Adrenal gland (tissue), 9 donors: ENCODE measurements at regions not wholly inside any gene's neighbourhood (a gene's known extent, or its start where the extent isn't known, plus 50 kb on each side); places are given as distances from the start of the nearest gene placed in this dataset.

ENCODE experiments used
- DNase-seq, 7 donors: peaks; one replicate each; pipeline ENCODE4 v3.0.0-alpha.2; 2019 to 2020
- H3K27ac ChIP-seq, 5 donors: fragments of 200-600 bp; sonication (generic) in 4 of 5; 1 replicate in 3 of 5; 2 replicates in 2 of 5; pipeline versions ENCODE4 v1.5.1 to v1.8.0; 2016 to 2020; ENCODE audit warnings: mild to moderate bottlenecking in 1 of 5
- H3K27me3 ChIP-seq: fragments of 200-600 bp; 2 replicates; pipeline ENCODE4 v1.8.0; 2021
- H3K36me3 ChIP-seq, 2 donors: fragments of 200-600 bp; replicated peaks in 1 of 2; 1 replicate in 1 of 2; 2 replicates in 1 of 2; pipeline versions ENCODE4 v1.5.1 to v1.8.0; 2018 to 2022
- H3K4me1 ChIP-seq, 2 donors: fragments of 200-600 bp; replicated peaks in 1 of 2; 1 replicate in 1 of 2; 2 replicates in 1 of 2; pipeline versions ENCODE4 v1.5.1 to v1.8.0; 2018 to 2021
- H3K4me3 ChIP-seq, 4 donors: fragments of 200-600 bp; sonication (generic) in 3 of 4; one replicate each; pipeline ENCODE4 v1.5.1; 2016 to 2018
- H3K9me3 ChIP-seq, 3 donors: fragments of 200-600 bp; sonication (generic) in 1 of 3; replicated peaks in 1 of 3; 1 replicate in 2 of 3; 2 replicates in 1 of 3; pipeline versions ENCODE4 v1.5.1 to v1.8.0; 2016 to 2021
- CTCF ChIP-seq, 6 experiments: fragments of 450-650 bp in 4 of 6; fragments of 200-600 bp in 2 of 6; sonication (generic) in 1 of 6; IDR thresholded peaks; 1 replicate in 5 of 6; 2 replicates in 1 of 6; pipeline versions ENCODE4 v1.5.1 to v1.8.0; 2016 to 2021; ENCODE audit warnings: antibody characterized with exemption in 6 of 6, mild to moderate bottlenecking in 2 of 6, moderate library complexity in 1 of 6
- POLR2A ChIP-seq, 2 donors: fragments of 450-650 bp; IDR thresholded peaks; one replicate each; pipeline ENCODE4 v1.6.1; 2017; ENCODE audit warnings: antibody characterized with exemption in 2 of 2, mild to moderate bottlenecking in 2 of 2, moderate library complexity in 1 of 2
- WGBS, 4 donors: extraction: QIAGEN DNeasy Blood & Tissue Kit in 2 of 4; methylation state at CpG; one replicate each; pipeline versions ENCODE4 v1.1.5 to v1.1.7; 2013 to 2017; 5-methylcytosine and 5-hydroxymethylcytosine counted together
- intact Hi-C, 2 donors: fragments of 100-400 bp; cut with DNase I; formaldehyde crosslinking; loops; one replicate each; pipeline versions ENCODE4 v1.14.1 to v1.15.0; 2022 to 2023
- donor health status: healthy with polysubstance abuse.
- donor health status: Bipolar disorder and iron deficiency.
- donor health status: DM: yes; HTN: yes; CAD: no.
- donor health status: DM: no; HTN: no; CAD: no.
- donor health status: DM: no; HTN: no; CAD: no.

- 56 to 69% (median 59%) methylated on average over 8 of the region's 8 CpGs for WGBS, 4 donors
- Histone ChIP-seq H3K36me3 (no peaks in the 10 kb centered on the region), H3K27me3 (no peaks in the 10 kb centered on the region), H3K4me3 (no peak overlapping the region), H3K9me3 (no peaks in the 10 kb centered on the region), H3K4me1 (peaks cover 0 to 14% of the 10 kb centered on the region in 2 donors), H3K27ac (no peak overlapping the region)
- peak in 1 of 7 donors; percentile 37 for DNase-seq
- intact Hi-C loops = loop anchor here (5.0 to 10.0 kb wide), 3 partner anchors 146 to 206 kb away; no protein-coding TSS in a partner anchor
- no peak for TF ChIP-seq CTCF (IDR thresholded peaks at IDR 0.05)
- no peak for TF ChIP-seq POLR2A (IDR thresholded peaks at IDR 0.05)
These were observed 80.0 kb upstream of the TOP1 start for GRCh38 chr20:40948465-40949267.

- WGBS, 4 donors = 80 to 89% (median 82%) methylated on average over 2 of the region's 2 CpGs
- H3K36me3 ChIP-seq = no peaks in the 10 kb centered on the region
- peak in 1 of 7 donors; percentile 2 for DNase-seq
- intact Hi-C loops = loop anchor here (5.0 to 10.0 kb wide), 3 partner anchors 147 to 207 kb away; no protein-coding TSS in a partner anchor
- no peak overlapping the region for H3K4me3 ChIP-seq
- H3K27ac ChIP-seq = no peak overlapping the region
- peaks cover 0 to 14% of the 10 kb centered on the region in 2 donors for H3K4me1 ChIP-seq
- H3K27me3 ChIP-seq = no peaks in the 10 kb centered on the region
- TF ChIP-seq CTCF (IDR thresholded peaks at IDR 0.05) (no peak), POLR2A (IDR thresholded peaks at IDR 0.05) (no peak)
- no peaks in the 10 kb centered on the region for H3K9me3 ChIP-seq
These were observed 79.3 kb upstream of the TOP1 start for GRCh38 chr20:40949346-40949745.

GRCh38 chr20:40952136-40952535, 76.5 kb upstream of the TOP1 start:
- Histone ChIP-seq H3K9me3 (no peaks in the 10 kb centered on the region), H3K4me3 (no peak overlapping the region), H3K27ac (no peak overlapping the region), H3K4me1 (peaks cover 0 to 10% of the 10 kb centered on the region in 2 donors), H3K36me3 (no peaks in the 10 kb centered on the region), H3K27me3 (no peaks in the 10 kb centered on the region)
- intact Hi-C loops = no loop called here
- peak in 1 of 7 donors; percentile 20 for DNase-seq
- no peak for TF ChIP-seq POLR2A (IDR thresholded peaks at IDR 0.05)
- no peak for TF ChIP-seq CTCF (IDR thresholded peaks at IDR 0.05)
- WGBS, 4 donors = 77 to 80% (median 77%) methylated on average over 9 of the region's 9 CpGs

GRCh38 chr20:40953416-40953815, 75.2 kb upstream of the TOP1 start:
- peak in 1 of 7 donors; percentile 31 for DNase-seq
- Histone ChIP-seq H3K4me1 (peaks cover 0 to 5% of the 10 kb centered on the region in 2 donors), H3K27me3 (no peaks in the 10 kb centered on the region), H3K9me3 (no peaks in the 10 kb centered on the region), H3K36me3 (no peaks in the 10 kb centered on the region), H3K4me3 (no peak overlapping the region), H3K27ac (peak overlapping the region in 2 of 5 donors; percentile 6 to 56)
- TF ChIP-seq POLR2A (IDR thresholded peaks at IDR 0.05) (no peak), CTCF (IDR thresholded peaks at IDR 0.05) (no peak)
- intact Hi-C loops = no loop called here
- 79 to 91% (median 83%) methylated on average over 2 of the region's 2 CpGs for WGBS, 4 donors
